Astrocyte (in vitro differentiated cells and primary cell): ENCODE measurements at regions not wholly inside any gene's neighbourhood (a gene's known extent, or its start where the extent isn't known, plus 50 kb on each side); places are given as distances from the start of the nearest gene placed in this dataset.

Source experiments
- DNase-seq: peaks from one replicate; pipeline ENCODE4 v3.0.0-alpha.2; 2010; ENCODE audit warnings: low read depth
- FAIRE-seq: peaks from 2 replicates; lab custom pipeline; 2011; peaks lifted over from hg19 to GRCh38; lab: Jason Lieb, UNC
- H2AFZ ChIP-seq: 2 replicates; pipeline ENCODE4 v1.6.0; 2012; ENCODE audit warnings: low read depth, low read length, inconsistent platforms
- H3K27ac ChIP-seq: 2 replicates; pipeline ENCODE4 v1.5.1; 2011; ENCODE audit warnings: low read depth, low read length, inconsistent platforms
- H3K27me3 ChIP-seq: 2 replicates; pipeline ENCODE4 v1.6.0; 2011; ENCODE audit warnings: low read length, inconsistent platforms; ENCODE audit not compliant: insufficient read depth
- H3K36me3 ChIP-seq: 2 replicates; pipeline ENCODE4 v1.5.1; 2011; ENCODE audit warnings: low read length, inconsistent platforms; ENCODE audit not compliant: insufficient read depth
- H3K4me1 ChIP-seq: 2 replicates; pipeline ENCODE4 v1.5.1; 2011; ENCODE audit warnings: low read length, inconsistent platforms; ENCODE audit not compliant: insufficient read depth
- H3K4me2 ChIP-seq: 2 replicates; pipeline ENCODE4 v1.6.0; 2012; ENCODE audit warnings: low read length, inconsistent platforms
- H3K4me3 ChIP-seq: 2 replicates; pipeline ENCODE4 v1.5.1; 2011; ENCODE audit warnings: low read depth, mild to moderate bottlenecking, low read length, inconsistent platforms; ENCODE audit not compliant: insufficient read depth
- H3K79me2 ChIP-seq: 2 replicates; pipeline ENCODE4 v1.6.0; 2012; ENCODE audit warnings: mild to moderate bottlenecking, low read length, inconsistent platforms; ENCODE audit not compliant: insufficient read depth
- H3K9ac ChIP-seq: 2 replicates; pipeline ENCODE4 v1.6.0; 2012; ENCODE audit warnings: mild to moderate bottlenecking, low read length, inconsistent platforms
- H3K9me3 ChIP-seq: 2 replicates; pipeline ENCODE4 v1.5.1; 2012; ENCODE audit warnings: low read depth, mild to moderate bottlenecking, low read length, inconsistent platforms; ENCODE audit not compliant: insufficient read depth
- H4K20me1 ChIP-seq: 2 replicates; pipeline ENCODE4 v1.6.0; 2012; ENCODE audit warnings: low read length, inconsistent platforms; ENCODE audit not compliant: insufficient read depth
- H3K27ac Mint-ChIP-seq: one replicate; pipeline ENCODE4 v1.8.0; 2021; ENCODE audit warnings: mild to moderate bottlenecking, mixed read lengths; ENCODE audit not compliant: unreplicated experiment
- H3K27me3 Mint-ChIP-seq: one replicate; pipeline ENCODE4 v1.8.0; 2021; ENCODE audit warnings: low read depth, mixed read lengths; ENCODE audit not compliant: unreplicated experiment
- H3K36me3 Mint-ChIP-seq: one replicate; pipeline ENCODE4 v1.8.0; 2021; ENCODE audit warnings: low read depth, mixed read lengths; ENCODE audit not compliant: unreplicated experiment
- H3K4me1 Mint-ChIP-seq: one replicate; pipeline ENCODE4 v1.8.0; 2021; ENCODE audit warnings: low read depth, mixed read lengths; ENCODE audit not compliant: unreplicated experiment
- H3K4me3 Mint-ChIP-seq: one replicate; pipeline ENCODE4 v1.8.0; 2021; ENCODE audit warnings: mild to moderate bottlenecking, moderate library complexity, mixed read lengths; ENCODE audit not compliant: unreplicated experiment
- H3K9me3 Mint-ChIP-seq: one replicate; pipeline ENCODE4 v1.8.0; 2021; ENCODE audit warnings: mild to moderate bottlenecking, mixed read lengths; ENCODE audit not compliant: unreplicated experiment
- CTCF ChIP-seq: IDR thresholded peaks from 2 replicates; pipeline ENCODE4 v1.5.1; 2011; ENCODE audit warnings: low read depth, mild to moderate bottlenecking, inconsistent platforms, low read length, moderate library complexity; ENCODE audit not compliant: insufficient read depth
- EZH2 ChIP-seq: IDR thresholded peaks from 2 replicates; pipeline ENCODE4 v1.6.1; 2012; ENCODE audit warnings: mild to moderate bottlenecking, low read length, inconsistent platforms; ENCODE audit not compliant: insufficient read depth

GRCh38 chr4:156442912-156443311 is 489.2 kb upstream of the CTSO start:
- H3K4me1 Mint-ChIP-seq = no peaks in the 10 kb centered on the region
- Histone ChIP-seq H3K4me2 (no peak overlapping the region), H3K36me3 (no peaks in the 10 kb centered on the region), H3K79me2 (no peaks in the 10 kb centered on the region), H3K27me3 (no peaks in the 10 kb centered on the region), H3K9ac (no peak overlapping the region), H3K4me1 (no peaks in the 10 kb centered on the region), H3K9me3 (no peaks in the 10 kb centered on the region), H2AFZ (no peak overlapping the region), H4K20me1 (no peaks in the 10 kb centered on the region), H3K27ac (no peak overlapping the region), H3K4me3 (no peak overlapping the region)
- H3K36me3 Mint-ChIP-seq = no peaks in the 10 kb centered on the region
- FAIRE-seq (no peak), DNase-seq (peak; percentile 8)
- no peak overlapping the region for H3K27ac Mint-ChIP-seq
- no peaks in the 10 kb centered on the region for H3K27me3 Mint-ChIP-seq
- TF ChIP-seq EZH2 (no peak), CTCF (no peak)
- H3K9me3 Mint-ChIP-seq = no peaks in the 10 kb centered on the region
- H3K4me3 Mint-ChIP-seq = no peak overlapping the region

GRCh38 chr4:156439576-156440200 is 486.0 kb upstream of the CTSO start:
- H3K9me3 ChIP-seq = no peaks in the 10 kb centered on the region
- H3K36me3 ChIP-seq = no peaks in the 10 kb centered on the region
- H3K4me2 ChIP-seq = no peak overlapping the region
- Mint-ChIP-seq H3K27ac (no peak overlapping the region), H3K4me1 (no peaks in the 10 kb centered on the region), H3K4me3 (no peak overlapping the region), H3K9me3 (no peaks in the 10 kb centered on the region), H3K36me3 (no peaks in the 10 kb centered on the region), H3K27me3 (no peaks in the 10 kb centered on the region)
- H3K4me1 ChIP-seq = no peaks in the 10 kb centered on the region
- H4K20me1 ChIP-seq = no peaks in the 10 kb centered on the region
- no peaks in the 10 kb centered on the region for H3K27me3 ChIP-seq
- no peak overlapping the region for H3K9ac ChIP-seq
- TF ChIP-seq CTCF (no peak), EZH2 (no peak)
- H2AFZ ChIP-seq = no peak overlapping the region
- no peaks in the 10 kb centered on the region for H3K79me2 ChIP-seq
- no peak overlapping the region for H3K4me3 ChIP-seq
- FAIRE-seq (no peak), DNase-seq (no peak)
- H3K27ac ChIP-seq = no peak overlapping the region

GRCh38 chr4:156437666-156438065 is 484.0 kb upstream of the CTSO start:
- Mint-ChIP-seq H3K4me1 (no peaks in the 10 kb centered on the region), H3K9me3 (no peaks in the 10 kb centered on the region), H3K36me3 (no peaks in the 10 kb centered on the region), H3K27me3 (no peaks in the 10 kb centered on the region), H3K27ac (no peak overlapping the region), H3K4me3 (no peak overlapping the region)
- no peaks in the 10 kb centered on the region for H3K27me3 ChIP-seq
- no peak overlapping the region for H2AFZ ChIP-seq
- H3K36me3 ChIP-seq = no peaks in the 10 kb centered on the region
- no peaks in the 10 kb centered on the region for H3K4me1 ChIP-seq
- H3K4me2 ChIP-seq = no peak overlapping the region
- H3K27ac ChIP-seq = no peak overlapping the region
- no peak overlapping the region for H3K4me3 ChIP-seq
- H3K9ac ChIP-seq = no peak overlapping the region
- no peaks in the 10 kb centered on the region for H3K79me2 ChIP-seq
- H3K9me3 ChIP-seq = no peaks in the 10 kb centered on the region
- no peak for TF ChIP-seq EZH2
- TF ChIP-seq CTCF = no peak
- no peak for FAIRE-seq
- H4K20me1 ChIP-seq = no peaks in the 10 kb centered on the region
- no peak for DNase-seq
